ENCODE measurements at regions not wholly inside any gene's neighbourhood (a gene's known extent, or its start where the extent isn't known, plus 50 kb on each side); places are given as distances from the start of the nearest gene placed in this dataset.
"Not testable (repeated sequence)": the region's sequence is repeated elsewhere in the genome, so short reads cannot be mapped to it uniquely, and the experiment has no call there.

GRCh38 chr3:78101384-78101783 lies 1061.5 kb downstream of the ROBO2 start:
- TF ChIP-seq, protein P1, sequence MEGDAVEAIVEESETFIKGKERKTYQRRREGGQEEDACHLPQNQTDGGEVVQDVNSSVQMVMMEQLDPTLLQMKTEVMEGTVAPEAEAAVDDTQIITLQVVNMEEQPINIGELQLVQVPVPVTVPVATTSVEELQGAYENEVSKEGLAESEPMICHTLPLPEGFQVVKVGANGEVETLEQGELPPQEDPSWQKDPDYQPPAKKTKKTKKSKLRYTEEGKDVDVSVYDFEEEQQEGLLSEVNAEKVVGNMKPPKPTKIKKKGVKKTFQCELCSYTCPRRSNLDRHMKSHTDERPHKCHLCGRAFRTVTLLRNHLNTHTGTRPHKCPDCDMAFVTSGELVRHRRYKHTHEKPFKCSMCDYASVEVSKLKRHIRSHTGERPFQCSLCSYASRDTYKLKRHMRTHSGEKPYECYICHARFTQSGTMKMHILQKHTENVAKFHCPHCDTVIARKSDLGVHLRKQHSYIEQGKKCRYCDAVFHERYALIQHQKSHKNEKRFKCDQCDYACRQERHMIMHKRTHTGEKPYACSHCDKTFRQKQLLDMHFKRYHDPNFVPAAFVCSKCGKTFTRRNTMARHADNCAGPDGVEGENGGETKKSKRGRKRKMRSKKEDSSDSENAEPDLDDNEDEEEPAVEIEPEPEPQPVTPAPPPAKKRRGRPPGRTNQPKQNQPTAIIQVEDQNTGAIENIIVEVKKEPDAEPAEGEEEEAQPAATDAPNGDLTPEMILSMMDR (IDR thresholded peaks at IDR 0.05; ENCODE audit: insufficient read depth, missing control alignments), result no peak
- no peak for FAIRE-seq
- DNase-seq (ENCODE audit: insufficient read length, low spot score), result no peak

- not testable (repeated sequence) for FAIRE-seq; DNase-seq (ENCODE audit: insufficient read length, low spot score)
Measured at GRCh38 chr3:78108269-78108961, 1068.5 kb downstream of the ROBO2 start.

GRCh38 chr3:78112291-78113010 lies 1072.6 kb downstream of the ROBO2 start:
- DNase-seq (ENCODE audit: insufficient read length, low spot score) (no peak), FAIRE-seq (no peak)
- TF ChIP-seq, protein P1 (IDR thresholded peaks at IDR 0.05; ENCODE audit: insufficient read depth, missing control alignments), result no peak

DNA sequence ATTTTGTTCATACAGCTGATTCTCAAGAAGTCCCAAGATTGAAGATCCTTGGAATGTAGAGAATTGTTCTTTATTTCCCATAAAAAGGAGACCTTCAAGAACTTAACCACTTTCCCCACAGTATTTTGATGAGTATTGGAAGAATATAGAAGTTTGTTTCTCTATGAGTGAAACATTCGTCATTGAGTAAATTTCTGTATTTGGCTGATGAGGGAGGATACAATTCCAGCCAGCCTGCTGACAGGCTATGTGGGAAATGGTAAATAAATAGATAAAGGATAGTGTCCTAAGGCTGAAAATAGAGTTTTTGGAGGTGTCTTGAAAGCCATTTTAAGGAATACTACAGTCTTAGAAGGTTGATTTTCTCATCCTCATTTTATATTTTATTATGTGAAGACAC lies 1076.1 kb downstream of the ROBO2 start:
- FAIRE-seq, result no peak
- no peak for DNase-seq (ENCODE audit: insufficient read length, low spot score)
- TF ChIP-seq, protein P1 (IDR thresholded peaks at IDR 0.05; ENCODE audit: insufficient read depth, missing control alignments), result no peak

- no peak for FAIRE-seq
- TF ChIP-seq, protein P1 (IDR thresholded peaks at IDR 0.05; ENCODE audit: insufficient read depth, missing control alignments), result no peak
Measured at GRCh38 chr3:78116874-78117273, 1077.0 kb downstream of the ROBO2 start.

GRCh38 chr3:78123058-78123457 lies 1083.2 kb downstream of the ROBO2 start:
- TF ChIP-seq, protein P1 (IDR thresholded peaks at IDR 0.05; ENCODE audit: insufficient read depth, missing control alignments), result no peak
- DNase-seq (ENCODE audit: insufficient read length, low spot score) (no peak), FAIRE-seq (no peak)

More at GRCh38 chr3:78116874-78117273, 1077.0 kb downstream of the ROBO2 start:
- no peak for DNase-seq (ENCODE audit: insufficient read length, low spot score)

DNA sequence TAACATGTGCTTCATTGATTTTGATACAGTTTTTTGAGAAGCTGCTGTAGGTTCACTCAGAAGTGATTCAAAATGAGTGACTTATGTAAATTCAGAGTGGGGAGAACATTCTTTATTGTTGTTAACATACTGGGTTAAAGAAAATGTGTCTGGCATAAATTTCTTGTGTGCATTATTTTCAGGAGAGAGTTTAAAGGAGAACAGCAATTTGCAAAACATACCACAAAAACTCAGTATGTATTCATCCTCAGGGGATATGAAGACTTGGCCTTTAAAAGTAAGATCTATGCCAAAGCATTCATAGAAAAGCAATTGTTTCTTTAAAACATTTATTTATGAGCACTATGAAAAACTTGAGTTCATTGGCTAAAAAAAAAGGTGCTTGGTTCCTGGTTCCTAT lies 1089.8 kb downstream of the ROBO2 start:
- TF ChIP-seq, protein P1 (IDR thresholded peaks at IDR 0.05; ENCODE audit: insufficient read depth, missing control alignments), result no peak
- no peak for DNase-seq (ENCODE audit: insufficient read length, low spot score)
- no peak for FAIRE-seq

Data from D721Med (cell line).